GM12873 (cell line): ENCODE measurements at regions not wholly inside any gene's neighbourhood (a gene's known extent, or its start where the extent isn't known, plus 50 kb on each side); places are given as distances from the start of the nearest gene placed in this dataset.

Experiments used
- CTCF ChIP-seq: IDR thresholded peaks from 2 replicates; pipeline ENCODE4 v1.5.1; 2012; ENCODE audit warnings: low read depth, mild to moderate bottlenecking, moderate library complexity, low read length, control low read depth; ENCODE audit not compliant: insufficient read depth; ENCODE audit errors: missing control alignments

- no peak for TF ChIP-seq CTCF
These were observed 1049.3 kb downstream of the NTRK3 start for GRCh38 chr15:87207251-87207650.

GRCh38 chr15:87201986-87202385 lies 1054.6 kb downstream of the NTRK3 start:
- no peak for TF ChIP-seq CTCF

- no peak for TF ChIP-seq CTCF
These were observed 1056.4 kb downstream of the NTRK3 start for GRCh38 chr15:87200149-87200548.

GRCh38 chr15:87197981-87198380 lies 1058.6 kb downstream of the NTRK3 start:
- no peak for TF ChIP-seq CTCF

GRCh38 chr15:87196498-87196897 lies 1060.0 kb downstream of the NTRK3 start:
- no peak for TF ChIP-seq CTCF

GRCh38 chr15:87193481-87193880 lies 1063.1 kb downstream of the NTRK3 start:
- TF ChIP-seq CTCF = no peak

GRCh38 chr15:87167706-87168105 lies 1088.0 kb downstream of the AGBL1 start:
- no peak for TF ChIP-seq CTCF

- TF ChIP-seq CTCF = no peak
These were observed 1087.4 kb downstream of the AGBL1 start for GRCh38 chr15:87167055-87167454.
